Pancreas (tissue), 10 donors: ENCODE measurements at regions not wholly inside any gene's neighbourhood (a gene's known extent, or its start where the extent isn't known, plus 50 kb on each side); places are given as distances from the start of the nearest gene placed in this dataset.

Experiments used
- ATAC-seq, 4 donors: fragments of 200-7000 bp; cut with Tn5 transposase; one replicate each; pipeline versions ENCODE4 v1.8.0 to v1.9.1; 2020; ENCODE audit warnings: mild to moderate bottlenecking in 4 of 4, moderate library complexity in 4 of 4
- DNase-seq, 6 donors: peaks; one replicate each; pipeline ENCODE4 v3.0.0-alpha.2; 2020
- FAIRE-seq: peaks from 2 replicates; lab custom pipeline; 2012; peaks lifted over from hg19 to GRCh38; lab: Jason Lieb, UNC
- H3K27ac ChIP-seq, 4 donors: fragments of 200-600 bp; sonication (generic); 1 replicate in 3 of 4; 2 replicates in 1 of 4; pipeline versions ENCODE4 v1.5.0 to v1.8.0; 2020
- H3K27me3 ChIP-seq, 4 donors: fragments of 200-600 bp; one replicate each; pipeline ENCODE4 v1.8.0; 2021
- H3K36me3 ChIP-seq, 3 donors: fragments of 200-600 bp; sonication (generic) in 1 of 3; one replicate each; pipeline versions ENCODE4 v1.5.0 to v1.8.0; 2020 to 2021
- H3K4me1 ChIP-seq, 3 donors: fragments of 200-600 bp; one replicate each; pipeline ENCODE4 v1.8.0; 2021
- H3K4me3 ChIP-seq, 4 donors: fragments of 200-600 bp; sonication (generic) in 2 of 4; one replicate each; pipeline versions ENCODE4 v1.5.0 to v1.8.0; 2020 to 2021
- H3K9me3 ChIP-seq, 4 donors: fragments of 200-600 bp; one replicate each; pipeline ENCODE4 v1.8.0; 2021
- CTCF ChIP-seq, 4 donors: fragments of 200-600 bp; sonication (generic) in 3 of 4; IDR thresholded peaks; one replicate each; pipeline versions ENCODE4 v1.5.0 to v1.8.0; 2021; ENCODE audit warnings: antibody characterized with exemption in 4 of 4
- WGBS, 2 donors: extraction: QIAGEN DNeasy Blood & Tissue Kit; methylation state at CpG; one replicate each; pipeline ENCODE4 v1.1.7; 2013; 5-methylcytosine and 5-hydroxymethylcytosine counted together
- intact Hi-C, 3 donors: fragments of 100-400 bp; cut with DNase I; formaldehyde crosslinking; loops; one replicate each; pipeline versions ENCODE4 v1.11.1 to v1.14.2; 2022
- donor health status: healthy with polysubstance abuse.
- donor health status: DM: no; HTN: no; CAD: no; lungs with moderate emphysema.
- donor health status: DM: no; HTN: no; CAD: no.
- donor health status: control.
- donor health status: control.
- donor health status: Bipolar disorder and iron deficiency.
- donor health status: DM: yes; HTN: yes; CAD: no.
- donor health status: DM: no; HTN: no; CAD: no.
- donor health status: DM: no; HTN: no; CAD: no.
- donor health status: DM: yes; HTN: yes; CAD: no.

DNA sequence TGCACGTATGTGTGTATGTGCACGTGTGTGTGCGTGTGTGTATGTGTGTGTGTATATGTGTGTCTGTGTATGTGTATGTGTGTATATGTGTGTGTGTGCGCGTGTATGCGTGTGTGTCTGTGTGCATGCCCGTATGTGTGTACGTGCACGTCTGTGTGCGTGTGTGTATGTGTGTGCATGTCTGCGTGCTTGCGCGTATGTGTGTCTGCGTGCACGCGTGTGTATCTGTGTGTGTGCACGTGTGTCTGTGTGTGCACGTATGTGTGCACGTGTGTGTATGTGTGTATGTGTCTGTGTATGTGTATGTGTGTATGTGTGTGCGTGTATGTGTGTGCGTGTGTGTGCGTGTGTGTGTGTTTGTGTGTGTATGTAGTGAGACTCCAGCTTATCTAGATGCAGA lies 97.5 kb upstream of the SPATS2L start:
- no peak for TF ChIP-seq CTCF (IDR thresholded peaks at IDR 0.05)
- FAIRE-seq, result no peak
- Histone ChIP-seq H3K36me3 (no peaks in the 10 kb centered on the region), H3K27me3 (no peaks in the 10 kb centered on the region), H3K9me3 (no peaks in the 10 kb centered on the region), H3K4me3 (no peak overlapping the region), H3K27ac (no peak overlapping the region), H3K4me1 (peaks cover 0 to 3% (median 0%) of the 10 kb centered on the region in 3 donors)
- ATAC-seq, result no peak
- no peak for DNase-seq
- intact Hi-C loops, result no loop called here
- 87 to 89% methylated on average over 22 of the region's 22 CpGs for WGBS, 2 donors

DNA sequence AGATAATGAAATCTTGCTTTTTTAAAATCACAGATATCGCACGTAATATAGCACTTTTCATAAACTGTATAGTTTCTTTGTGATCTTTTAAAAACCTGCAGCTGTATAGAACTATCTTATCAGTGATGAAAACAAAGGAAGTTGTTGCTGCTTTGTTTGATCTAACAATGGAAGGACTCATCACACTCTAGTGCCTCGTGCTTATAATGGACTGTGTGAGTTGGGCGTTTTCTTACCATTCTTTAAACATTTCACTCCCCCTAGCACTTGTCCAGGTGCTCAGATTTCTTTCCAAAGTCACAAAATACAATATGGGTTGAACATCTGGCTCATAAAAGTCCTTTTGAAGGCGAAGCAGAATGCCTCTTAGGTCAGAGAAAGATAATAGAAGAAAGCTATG lies 94.8 kb upstream of the SPATS2L start:
- H3K9me3 ChIP-seq, result no peaks in the 10 kb centered on the region
- WGBS, 2 donors, result 85 to 87% methylated on average over 5 of the region's 5 CpGs
- no peak overlapping the region for H3K4me3 ChIP-seq
- H3K27me3 ChIP-seq, result no peaks in the 10 kb centered on the region
- no peak for TF ChIP-seq CTCF (IDR thresholded peaks at IDR 0.05)
- no peak for ATAC-seq
- FAIRE-seq, result no peak
- intact Hi-C loops, result no loop called here
- no peak overlapping the region for H3K27ac ChIP-seq
- H3K4me1 ChIP-seq, result peaks cover 0 to 9% (median 6%) of the 10 kb centered on the region in 3 donors
- no peak for DNase-seq
- H3K36me3 ChIP-seq, result no peaks in the 10 kb centered on the region

GRCh38 chr2:200212862-200213425 lies 93.5 kb upstream of the SPATS2L start:
- Histone ChIP-seq H3K27me3 (no peaks in the 10 kb centered on the region), H3K36me3 (no peaks in the 10 kb centered on the region), H3K9me3 (no peaks in the 10 kb centered on the region), H3K4me1 (peaks cover 0 to 9% (median 8%) of the 10 kb centered on the region in 3 donors), H3K27ac (no peak overlapping the region), H3K4me3 (no peak overlapping the region)
- FAIRE-seq (no peak), ATAC-seq (no peak), DNase-seq (no peak)
- no peak for TF ChIP-seq CTCF (IDR thresholded peaks at IDR 0.05)
- WGBS, 2 donors, result 91% methylated on average over 5 of the region's 5 CpGs
- intact Hi-C loops, result no loop called here

DNA sequence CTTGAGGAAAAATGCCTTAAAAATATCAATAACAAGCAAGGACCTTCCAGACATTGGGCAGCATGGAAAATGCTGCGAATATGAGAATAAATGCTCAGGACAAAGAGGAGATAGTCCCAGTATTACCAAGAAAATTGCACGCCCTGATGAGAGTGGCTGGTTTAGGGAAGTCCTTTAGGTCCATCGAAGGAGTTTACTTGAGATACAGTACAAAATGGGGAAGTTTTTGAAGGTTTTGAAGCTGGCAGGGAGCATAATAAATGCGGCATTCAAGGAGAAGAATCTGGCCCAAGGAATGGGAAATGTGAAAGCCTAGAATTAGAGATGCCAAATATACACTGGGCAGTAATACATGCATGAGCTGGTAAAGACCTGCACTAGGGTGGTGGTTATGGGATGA lies 90.2 kb upstream of the SPATS2L start:
- H3K4me1 ChIP-seq, result peaks cover 14 to 29% (median 28%) of the 10 kb centered on the region in 3 donors
- no peak overlapping the region for H3K27ac ChIP-seq
- ATAC-seq, result no peak
- DNase-seq, result no peak
- H3K4me3 ChIP-seq, result no peak overlapping the region
- FAIRE-seq, result no peak
- WGBS, 2 donors, result 90 to 95% methylated on average over 4 of the region's 4 CpGs
- TF ChIP-seq CTCF (IDR thresholded peaks at IDR 0.05), result no peak
- H3K9me3 ChIP-seq, result no peaks in the 10 kb centered on the region
- no peaks in the 10 kb centered on the region for H3K36me3 ChIP-seq
- intact Hi-C loops, result no loop called here
- H3K27me3 ChIP-seq, result no peaks in the 10 kb centered on the region

GRCh38 chr2:200217320-200217719 lies 89.2 kb upstream of the SPATS2L start:
- TF ChIP-seq CTCF (IDR thresholded peaks at IDR 0.05), result no peak
- Histone ChIP-seq H3K27me3 (no peaks in the 10 kb centered on the region), H3K9me3 (no peaks in the 10 kb centered on the region), H3K4me3 (no peak overlapping the region), H3K4me1 (peaks cover 21 to 39% (median 38%) of the 10 kb centered on the region in 3 donors), H3K36me3 (no peaks in the 10 kb centered on the region), H3K27ac (no peak overlapping the region)
- no peak for DNase-seq
- no peak for ATAC-seq
- 97 to 100% methylated on average over 1 of the region's 1 CpG for WGBS, 2 donors
- intact Hi-C loops, result no loop called here
- FAIRE-seq, result no peak
